Fibroblast of peridontal ligament (primary cell): ENCODE measurements at regions not wholly inside any gene's neighbourhood (a gene's known extent, or its start where the extent isn't known, plus 50 kb on each side); places are given as distances from the start of the nearest gene placed in this dataset.
"Not testable (repeated sequence)": the region's sequence is repeated elsewhere in the genome, so short reads cannot be mapped to it uniquely, and the experiment has no call there.

Source experiments
- DNase-seq: peaks from one replicate; pipeline ENCODE4 v3.0.0-alpha.2; 2010; ENCODE audit errors: extremely low read depth

GRCh38 chr16:73122604-73123391 lies 74.9 kb upstream of the ZFHX3 start:
- peak; percentile 51 for DNase-seq

GRCh38 chr16:73116576-73116975 lies 68.6 kb upstream of the ZFHX3 start:
- DNase-seq = no peak

GRCh38 chr16:73113336-73113735 lies 65.4 kb upstream of the ZFHX3 start:
- DNase-seq = peak; percentile 39

GRCh38 chr16:73108195-73108963 lies 60.5 kb upstream of the ZFHX3 start:
- DNase-seq = no peak

DNA sequence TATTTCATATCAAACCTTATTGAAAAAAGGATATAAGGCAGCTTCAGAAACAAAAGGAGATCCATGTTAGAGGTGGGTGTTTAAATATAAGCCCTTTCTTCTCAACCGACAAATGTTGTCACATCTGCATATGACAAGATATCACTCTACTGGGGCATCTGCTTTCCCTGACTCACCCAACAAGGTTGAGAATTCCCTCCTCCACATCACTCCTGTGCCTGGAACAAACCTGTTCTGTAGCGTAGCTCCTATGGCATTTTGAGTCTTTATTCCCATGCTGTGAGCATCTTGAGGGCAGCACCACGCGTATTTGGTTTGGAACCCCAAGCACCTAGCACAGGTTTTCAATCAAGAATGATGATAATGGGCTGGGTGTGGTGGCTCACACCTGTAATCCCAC lies 59.4 kb upstream of the ZFHX3 start:
- DNase-seq = no peak

DNA sequence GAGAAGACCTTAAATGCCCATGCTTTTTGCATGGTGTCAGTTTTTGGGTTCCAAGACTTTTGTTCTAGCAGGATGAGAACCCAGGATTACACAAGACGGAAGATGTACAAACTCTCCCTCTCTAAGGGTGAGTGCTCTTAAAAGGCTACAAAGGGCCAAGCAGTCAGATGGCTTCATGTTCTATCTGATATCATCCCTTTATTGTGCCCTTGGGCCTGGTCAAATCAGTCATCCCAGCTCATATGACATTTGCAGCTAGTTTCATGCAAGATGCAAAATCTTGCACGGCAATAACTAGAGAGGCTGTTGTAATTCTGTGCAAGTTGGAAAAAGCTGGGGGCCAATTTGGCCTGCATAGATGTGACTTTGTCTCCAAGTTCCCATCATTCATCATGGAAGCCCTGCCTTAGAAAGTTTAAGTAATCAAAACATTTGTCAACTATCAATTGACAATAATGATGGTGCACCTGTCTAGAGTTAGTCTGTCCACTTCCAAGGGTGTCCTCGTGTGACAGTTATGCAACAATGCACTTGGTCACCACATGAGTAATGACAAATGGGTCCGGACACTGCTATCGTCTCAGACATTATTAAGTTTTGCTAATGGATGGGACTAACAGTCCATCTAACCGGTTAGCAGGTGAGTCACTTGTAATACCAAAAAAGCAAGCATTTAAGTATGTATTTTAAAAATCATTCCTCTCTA lies 58.6 kb upstream of the ZFHX3 start:
- DNase-seq = no peak

DNA sequence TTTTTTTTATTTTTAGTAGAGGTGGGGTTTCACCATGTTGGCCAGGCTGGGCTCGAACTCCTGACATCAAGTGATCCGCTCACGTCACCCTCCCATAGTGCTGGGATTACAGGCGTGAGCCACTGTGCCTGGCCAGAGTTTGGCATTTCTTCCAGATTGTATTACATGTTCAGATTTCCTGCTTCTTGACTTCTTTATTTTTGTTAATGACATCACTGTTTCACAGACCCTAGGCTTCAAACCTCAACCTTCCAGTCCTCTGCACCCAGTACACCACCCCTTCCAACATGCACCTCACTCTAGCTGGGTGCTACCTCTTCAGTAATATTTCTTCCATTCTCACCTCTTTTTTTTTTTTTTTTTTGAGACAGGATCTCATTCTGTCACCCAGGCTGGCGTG lies 53.6 kb upstream of the ZFHX3 start:
- no peak for DNase-seq

GRCh38 chr16:73099601-73100000 lies 51.7 kb upstream of the ZFHX3 start:
- not testable (repeated sequence) for DNase-seq
